Activated CD8-positive, alpha-beta T cell treated with anti-CD3 and anti-CD28 coated beads for 36 hours (primary cell): ENCODE measurements at regions not wholly inside any gene's neighbourhood (a gene's known extent, or its start where the extent isn't known, plus 50 kb on each side); places are given as distances from the start of the nearest gene placed in this dataset.

Experiments used
- ATAC-seq: fragments of 200-7000 bp; cut with Tn5 transposase; one replicate; pipeline ENCODE4 v1.10.0; 2021; ENCODE audit warnings: mild to moderate bottlenecking, moderate library complexity
- CTCF ChIA-PET: fragments of 350-600 bp; sonication (Branson Sonifier 250); formaldehyde crosslinking; loops from one replicate; lab custom pipeline; 2021; ENCODE audit warnings: antibody characterized with exemption; lab: Charles Lee
- POLR2A ChIA-PET: fragments of 350-600 bp; sonication (Branson Sonifier 250); formaldehyde crosslinking; loops from one replicate; lab custom pipeline; 2021; ENCODE audit warnings: antibody characterized with exemption; lab: Charles Lee
- DNase-seq: peaks from one replicate; pipeline ENCODE4 v3.0.0-alpha.2; 2020
- H3K27ac Mint-ChIP-seq: one replicate; pipeline ENCODE4 v1.8.0; 2021; ENCODE audit warnings: mild to moderate bottlenecking, mixed read lengths
- H3K27me3 Mint-ChIP-seq: one replicate; pipeline ENCODE4 v1.8.0; 2021; ENCODE audit warnings: mixed read lengths
- H3K36me3 Mint-ChIP-seq: one replicate; pipeline ENCODE4 v1.8.0; 2021; ENCODE audit warnings: low read depth, mixed read lengths
- H3K4me1 Mint-ChIP-seq: one replicate; pipeline ENCODE4 v1.8.0; 2021; ENCODE audit warnings: low read depth, mixed read lengths
- H3K4me3 Mint-ChIP-seq: one replicate; pipeline ENCODE4 v1.8.0; 2021; ENCODE audit warnings: mild to moderate bottlenecking, moderate library complexity, mixed read lengths
- H3K9me3 Mint-ChIP-seq: one replicate; pipeline ENCODE4 v1.8.0; 2021; ENCODE audit warnings: mixed read lengths
- intact Hi-C: fragments of 100-400 bp; cut with micrococcal nuclease; formaldehyde crosslinking; loops from one replicate; pipeline ENCODE4 v1.10.0; 2022
- TF ChIP-seq, protein P1 (sequence below): fragments of 200-600 bp; IDR thresholded peaks from one replicate; pipeline ENCODE4 v1.8.0; 2022; ENCODE audit warnings: antibody characterized with exemption, mild to moderate bottlenecking

DNA sequence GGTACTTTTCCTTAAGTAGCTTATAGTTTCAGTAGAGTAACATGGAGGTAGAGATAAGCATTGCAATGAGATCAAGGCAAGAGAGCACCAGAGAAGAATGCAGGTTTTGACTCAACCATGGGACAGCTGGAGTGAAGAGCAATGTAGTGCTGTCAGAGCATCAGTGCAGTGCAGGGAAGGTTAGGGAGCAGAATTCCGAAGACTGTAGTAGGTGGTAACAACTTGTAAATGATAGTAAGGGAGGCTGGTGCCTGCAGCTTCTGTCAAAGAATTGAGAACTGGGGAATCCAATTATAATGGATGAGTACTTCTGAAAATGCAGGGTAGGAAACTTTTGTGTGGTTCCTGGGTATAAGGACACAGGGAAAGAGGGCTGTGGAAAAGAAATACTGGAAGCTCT is 183.2 kb downstream of the KCNS3 start:
- no peak for DNase-seq
- TF ChIP-seq, protein P1, sequence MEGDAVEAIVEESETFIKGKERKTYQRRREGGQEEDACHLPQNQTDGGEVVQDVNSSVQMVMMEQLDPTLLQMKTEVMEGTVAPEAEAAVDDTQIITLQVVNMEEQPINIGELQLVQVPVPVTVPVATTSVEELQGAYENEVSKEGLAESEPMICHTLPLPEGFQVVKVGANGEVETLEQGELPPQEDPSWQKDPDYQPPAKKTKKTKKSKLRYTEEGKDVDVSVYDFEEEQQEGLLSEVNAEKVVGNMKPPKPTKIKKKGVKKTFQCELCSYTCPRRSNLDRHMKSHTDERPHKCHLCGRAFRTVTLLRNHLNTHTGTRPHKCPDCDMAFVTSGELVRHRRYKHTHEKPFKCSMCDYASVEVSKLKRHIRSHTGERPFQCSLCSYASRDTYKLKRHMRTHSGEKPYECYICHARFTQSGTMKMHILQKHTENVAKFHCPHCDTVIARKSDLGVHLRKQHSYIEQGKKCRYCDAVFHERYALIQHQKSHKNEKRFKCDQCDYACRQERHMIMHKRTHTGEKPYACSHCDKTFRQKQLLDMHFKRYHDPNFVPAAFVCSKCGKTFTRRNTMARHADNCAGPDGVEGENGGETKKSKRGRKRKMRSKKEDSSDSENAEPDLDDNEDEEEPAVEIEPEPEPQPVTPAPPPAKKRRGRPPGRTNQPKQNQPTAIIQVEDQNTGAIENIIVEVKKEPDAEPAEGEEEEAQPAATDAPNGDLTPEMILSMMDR: no peak
- Mint-ChIP-seq H3K27ac (no peak overlapping the region), H3K4me1 (no peaks in the 10 kb centered on the region), H3K27me3 (no peaks in the 10 kb centered on the region), H3K4me3 (no peak overlapping the region), H3K36me3 (no peaks in the 10 kb centered on the region), H3K9me3 (no peaks in the 10 kb centered on the region)
- POLR2A ChIA-PET: no interaction called here
- ATAC-seq: no peak
- CTCF ChIA-PET: no interaction called here
- intact Hi-C loops: no loop called here

DNA sequence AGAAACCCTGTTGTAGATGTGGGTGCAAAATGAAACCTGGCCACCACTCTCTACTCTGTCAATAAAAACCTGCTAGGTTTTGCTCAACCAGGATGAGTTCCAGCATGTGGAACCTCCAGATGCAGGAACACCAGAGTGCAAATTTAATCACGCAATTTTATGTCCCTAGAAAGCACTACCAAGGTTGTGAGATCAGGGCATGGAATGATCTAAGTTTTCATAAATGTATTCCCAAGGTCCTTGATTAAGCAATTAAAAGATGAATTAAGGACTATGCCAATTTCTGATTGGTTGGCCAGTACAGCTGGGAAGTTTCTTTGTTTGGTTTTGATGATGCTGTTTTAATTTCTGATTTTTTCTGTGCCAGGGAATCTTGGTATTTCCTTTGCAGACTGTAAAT is 179.2 kb downstream of the KCNS3 start:
- POLR2A ChIA-PET: no interaction called here
- H3K36me3 Mint-ChIP-seq: no peaks in the 10 kb centered on the region
- CTCF ChIA-PET: no interaction called here

DNA sequence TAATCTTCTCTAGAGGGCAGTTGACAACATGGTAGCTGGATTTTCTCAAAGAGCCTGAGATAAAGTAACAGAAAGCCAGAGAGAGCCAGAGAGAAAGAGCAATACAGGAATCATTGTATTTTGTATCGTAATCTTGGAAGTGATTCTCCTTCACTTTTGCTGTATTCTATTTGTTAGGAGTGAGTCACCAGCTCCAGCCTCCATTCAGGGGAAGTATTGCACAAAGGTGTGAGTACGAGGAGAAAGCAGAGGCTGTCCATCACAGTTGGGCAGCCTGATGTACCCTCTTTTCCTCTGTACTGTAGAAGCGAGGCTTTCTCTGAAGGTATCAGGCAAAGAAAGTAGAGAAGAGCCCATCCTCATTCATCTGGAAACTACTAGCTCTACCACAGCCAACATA is 176.8 kb downstream of the KCNS3 start:
- Mint-ChIP-seq H3K4me1 (no peaks in the 10 kb centered on the region), H3K27ac (no peak overlapping the region), H3K27me3 (peaks cover 2% of the 10 kb centered on the region), H3K36me3 (no peaks in the 10 kb centered on the region), H3K9me3 (no peaks in the 10 kb centered on the region), H3K4me3 (no peak overlapping the region)
- POLR2A ChIA-PET: interaction anchor here (1.1 kb wide), 1 partner anchor 23 kb away, joined by 3 read pairs; no protein-coding TSS in a partner anchor
- intact Hi-C loops: no loop called here
- DNase-seq (no peak), ATAC-seq (no peak)
- CTCF ChIA-PET: no interaction called here
- TF ChIP-seq, protein P1: no peak

More for the DNA sequence above, 179.2 kb downstream of the KCNS3 start:
- no peaks in the 10 kb centered on the region for H3K9me3 Mint-ChIP-seq
- ATAC-seq (no peak), DNase-seq (no peak)
- intact Hi-C loops: no loop called here
- no peaks in the 10 kb centered on the region for H3K4me1 Mint-ChIP-seq
- TF ChIP-seq, protein P1: no peak
- H3K4me3 Mint-ChIP-seq: no peak overlapping the region
- H3K27me3 Mint-ChIP-seq: no peaks in the 10 kb centered on the region
- H3K27ac Mint-ChIP-seq: no peak overlapping the region

DNA sequence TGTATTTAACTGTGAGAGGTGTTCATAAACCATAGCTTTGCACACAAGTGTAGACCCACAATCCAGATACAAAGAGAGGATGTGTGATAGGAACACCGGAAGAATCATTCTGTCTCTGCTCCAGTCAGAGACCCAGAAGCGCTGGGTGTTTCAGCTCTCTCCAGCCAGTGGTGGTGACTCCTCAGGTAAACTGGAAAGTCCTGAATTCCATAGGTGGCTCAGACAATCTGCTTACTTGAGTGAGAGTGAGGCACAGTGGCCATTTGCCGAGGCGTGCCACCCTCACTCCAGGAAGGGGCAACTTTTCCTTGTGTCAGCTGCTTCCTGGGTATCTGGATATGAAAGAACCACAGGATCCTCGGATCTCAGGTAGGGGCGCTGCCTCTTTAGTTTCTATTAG is 171.5 kb downstream of the KCNS3 start:
- DNase-seq (no peak), ATAC-seq (no peak)
- TF ChIP-seq, protein P1: no peak
- ChIA-PET POLR2A (no interaction called here), CTCF (no interaction called here)
- H3K9me3 Mint-ChIP-seq: no peaks in the 10 kb centered on the region
- H3K36me3 Mint-ChIP-seq: no peaks in the 10 kb centered on the region
- intact Hi-C loops: no loop called here
- H3K4me1 Mint-ChIP-seq: no peaks in the 10 kb centered on the region
- peaks cover 2% of the 10 kb centered on the region for H3K27me3 Mint-ChIP-seq
- H3K27ac Mint-ChIP-seq: no peak overlapping the region
- H3K4me3 Mint-ChIP-seq: no peak overlapping the region

DNA sequence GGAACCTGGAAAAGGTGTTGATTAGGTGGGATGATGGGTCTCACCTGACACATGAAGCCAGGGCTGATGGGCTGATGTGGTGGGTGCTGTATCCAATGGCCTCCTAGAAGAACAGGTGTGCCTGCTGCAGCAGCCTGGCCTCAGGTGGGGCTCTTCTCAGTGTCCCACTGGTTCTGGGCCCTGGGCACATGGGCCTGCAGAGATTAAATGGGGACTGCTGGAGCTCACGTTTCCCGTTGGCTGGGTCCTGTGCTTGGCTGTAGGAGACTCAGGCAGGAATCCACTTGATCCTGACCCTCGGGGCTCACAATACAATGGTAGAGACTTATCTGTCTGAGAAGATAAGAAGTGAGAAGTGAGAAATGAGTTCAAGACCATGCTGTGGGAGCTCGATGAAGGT is 170.9 kb downstream of the KCNS3 start:
- Mint-ChIP-seq H3K9me3 (no peaks in the 10 kb centered on the region), H3K4me1 (no peaks in the 10 kb centered on the region), H3K27ac (no peak overlapping the region), H3K36me3 (no peaks in the 10 kb centered on the region), H3K4me3 (no peak overlapping the region), H3K27me3 (peaks cover 2% of the 10 kb centered on the region)
- CTCF ChIA-PET: no interaction called here
- DNase-seq: no peak
- POLR2A ChIA-PET: no interaction called here
- intact Hi-C loops: no loop called here
- TF ChIP-seq, protein P1: no peak
- no peak for ATAC-seq
